ENCODE measurements at regions not wholly inside any gene's neighbourhood (a gene's known extent, or its start where the extent isn't known, plus 50 kb on each side); places are given as distances from the start of the nearest gene placed in this dataset.

- no peaks in the 10 kb centered on the region for H3K9me3 Mint-ChIP-seq
- Histone ChIP-seq H2AFZ (ENCODE audit: low read length) (no peak overlapping the region), H3K9ac (ENCODE audit: extremely low read depth, insufficient read length, low read length) (no peak overlapping the region), H2BK20ac (ENCODE audit: low read depth, low read length, poor library complexity, severe bottlenecking) (no peak overlapping the region), H3K14ac (ENCODE audit: insufficient read depth, low read length) (no peak overlapping the region), H3K4me1 (ENCODE audit: insufficient read depth, low read length) (peaks cover 2% of the 10 kb centered on the region; the same call in 1 of the 2 replicates), H4K20me1 (ENCODE audit: control insufficient read depth, insufficient read depth, insufficient read length) (no peaks in the 10 kb centered on the region), H3K4ac (ENCODE audit: low read depth, low read length) (no peak overlapping the region), H4K91ac (ENCODE audit: insufficient read length, low read depth, low read length) (no peak overlapping the region), H3K9me3 (ENCODE audit: control insufficient read depth, low read depth, low read length) (no peaks in the 10 kb centered on the region), H3K56ac (ENCODE audit: insufficient read length, low read depth, low read length) (no peak overlapping the region), H4K5ac (ENCODE audit: insufficient read length, low read depth, low read length) (no peak overlapping the region), H2AK5ac (ENCODE audit: insufficient read length, low read length) (no peak overlapping the region), H2BK120ac (ENCODE audit: low read depth, low read length, poor library complexity, severe bottlenecking) (no peak overlapping the region), H2BK15ac (ENCODE audit: low read depth, low read length) (no peak overlapping the region), H3K23me2 (ENCODE audit: insufficient read length, low read depth, low read length, poor library complexity, severe bottlenecking) (no peaks in the 10 kb centered on the region), H2BK12ac (ENCODE audit: insufficient read length, low read depth, low read length) (no peak overlapping the region), H3K18ac (ENCODE audit: insufficient read length, low read depth, low read length) (no peak overlapping the region), H4K8ac (replicated peaks; ENCODE audit: insufficient read length, low read depth, low read length) (no peak overlapping the region), H3K4me2 (ENCODE audit: insufficient read depth, insufficient read length, low read length) (no peak overlapping the region), H3K23ac (ENCODE audit: insufficient read length, low read depth, low read length) (no peak overlapping the region), H3K27me3 (ENCODE audit: insufficient read depth, low read length) (no peaks in the 10 kb centered on the region), H3K79me2 (ENCODE audit: insufficient read depth, low read length) (no peaks in the 10 kb centered on the region), H3K27ac (ENCODE audit: insufficient read length, low read depth, low read length) (no peak overlapping the region), H2BK5ac (ENCODE audit: insufficient read length, low read length) (no peak overlapping the region), H3T11ph (ENCODE audit: low read length) (no peak overlapping the region), H3K79me1 (ENCODE audit: insufficient read depth, low read depth, low read length, poor library complexity, severe bottlenecking) (no peaks in the 10 kb centered on the region)
- H3K36me3 Mint-ChIP-seq (ENCODE audit: insufficient read depth in 1 of 3, low read depth in 3 of 3) = peaks cover 0 to 3% (median 0%) of the 10 kb centered on the region in 3 experiments; a peak in 1 of 7 replicates
- H3K4me1 Mint-ChIP-seq = peaks cover 18 to 23% of the 10 kb centered on the region in 2 experiments
- no CpG with 5 or more reads among the region's 2 CpGs for WGBS (ENCODE audit: extremely low coverage, insufficient read length, low lambda C conversion rate)
- H3K27ac Mint-ChIP-seq = peak overlapping the region in 1 of 3 experiments; percentile 40; a peak in 1 of 7 replicates
- no peak overlapping the region for H3K4me3 Mint-ChIP-seq
- DNase-seq = no peak
- no peak for TF ChIP-seq CTCF (conservative IDR thresholded peaks at IDR 0.05)
- H3K27me3 Mint-ChIP-seq (ENCODE audit: low read depth) = peaks cover 9% of the 10 kb centered on the region
Observed at GRCh38 chr13:87128491-87128890, 542.7 kb upstream of the SLITRK5 start.

Data from H9 (cell line).